GM19397 (cell line): ENCODE measurements at regions not wholly inside any gene's neighbourhood (a gene's known extent, or its start where the extent isn't known, plus 50 kb on each side); places are given as distances from the start of the nearest gene placed in this dataset.
"Not testable (repeated sequence)": the region's sequence is repeated elsewhere in the genome, so short reads cannot be mapped to it uniquely, and the experiment has no call there.

ENCODE experiments used
- ATAC-seq: cut with Tn5 transposase; IDR thresholded peaks from one replicate; pipeline ENCODE4 v1.9.1; 2021; ENCODE audit warnings: mild to moderate bottlenecking, moderate library complexity; ENCODE audit not compliant: unreplicated experiment

- ATAC-seq, result not testable (repeated sequence)
Measured at GRCh38 chr17:15858082-15858481, 86.8 kb upstream of the ADORA2B start.

- not testable (repeated sequence) for ATAC-seq
Measured at GRCh38 chr17:15860774-15861173, 84.2 kb upstream of the ADORA2B start.

- not testable (repeated sequence) for ATAC-seq
Measured at GRCh38 chr17:15864061-15864460, 80.9 kb upstream of the ADORA2B start.

- not testable (repeated sequence) for ATAC-seq
Measured at GRCh38 chr17:15864472-15864871, 80.5 kb upstream of the ADORA2B start.

- ATAC-seq, result not testable (repeated sequence)
Measured at GRCh38 chr17:15866015-15866414, 78.9 kb upstream of the ADORA2B start.

- ATAC-seq, result not testable (repeated sequence)
Measured at GRCh38 chr17:15867331-15867730, 77.6 kb upstream of the ADORA2B start.

- ATAC-seq, result not testable (repeated sequence)
Measured at GRCh38 chr17:15869868-15870267, 75.1 kb upstream of the ADORA2B start.

GRCh38 chr17:15872677-15873076 is 72.3 kb upstream of the ADORA2B start:
- not testable (repeated sequence) for ATAC-seq

GRCh38 chr17:15877882-15878500 is 66.9 kb upstream of the ADORA2B start:
- not testable (repeated sequence) for ATAC-seq

- no peak for ATAC-seq
Measured at GRCh38 chr17:15882058-15882720, 62.7 kb upstream of the ADORA2B start.

- ATAC-seq, result no peak
Measured at GRCh38 chr17:15882777-15883176, 62.2 kb upstream of the ADORA2B start.

- no peak for ATAC-seq
Measured at GRCh38 chr17:15883617-15884111, 61.3 kb upstream of the ADORA2B start.

- no peak for ATAC-seq
Measured at GRCh38 chr17:15884731-15885130, 60.2 kb upstream of the ADORA2B start.

GRCh38 chr17:15885770-15886169 is 59.2 kb upstream of the ADORA2B start:
- ATAC-seq, result no peak

- no peak for ATAC-seq
Measured at GRCh38 chr17:15886221-15886620, 58.7 kb upstream of the ADORA2B start.

GRCh38 chr17:15886804-15887203 is 58.1 kb upstream of the ADORA2B start:
- ATAC-seq, result no peak

- no peak for ATAC-seq
Measured at GRCh38 chr17:15888436-15888835, 56.5 kb upstream of the ADORA2B start.

GRCh38 chr17:15890279-15890892 is 54.5 kb upstream of the ADORA2B start:
- no peak for ATAC-seq

- ATAC-seq, result no peak
Measured at GRCh38 chr17:15891318-15891717, 53.6 kb upstream of the ADORA2B start.

GRCh38 chr17:15892244-15892643 is 52.7 kb upstream of the ADORA2B start:
- no peak for ATAC-seq

- no peak for ATAC-seq
Measured at GRCh38 chr17:15892731-15893657, 51.9 kb upstream of the ADORA2B start.
